NOMO-1 (cell line): ENCODE measurements at regions not wholly inside any gene's neighbourhood (a gene's known extent, or its start where the extent isn't known, plus 50 kb on each side); places are given as distances from the start of the nearest gene placed in this dataset.
"Not testable (repeated sequence)": the region's sequence is repeated elsewhere in the genome, so short reads cannot be mapped to it uniquely, and the experiment has no call there.

Experiments used
- DNase-seq, 2 experiments: peaks; one replicate each; lab custom pipeline; 2025; ENCODE audit not compliant: unreplicated experiment in 2 of 2; lab: John Stamatoyannopoulos, UW

DNA sequence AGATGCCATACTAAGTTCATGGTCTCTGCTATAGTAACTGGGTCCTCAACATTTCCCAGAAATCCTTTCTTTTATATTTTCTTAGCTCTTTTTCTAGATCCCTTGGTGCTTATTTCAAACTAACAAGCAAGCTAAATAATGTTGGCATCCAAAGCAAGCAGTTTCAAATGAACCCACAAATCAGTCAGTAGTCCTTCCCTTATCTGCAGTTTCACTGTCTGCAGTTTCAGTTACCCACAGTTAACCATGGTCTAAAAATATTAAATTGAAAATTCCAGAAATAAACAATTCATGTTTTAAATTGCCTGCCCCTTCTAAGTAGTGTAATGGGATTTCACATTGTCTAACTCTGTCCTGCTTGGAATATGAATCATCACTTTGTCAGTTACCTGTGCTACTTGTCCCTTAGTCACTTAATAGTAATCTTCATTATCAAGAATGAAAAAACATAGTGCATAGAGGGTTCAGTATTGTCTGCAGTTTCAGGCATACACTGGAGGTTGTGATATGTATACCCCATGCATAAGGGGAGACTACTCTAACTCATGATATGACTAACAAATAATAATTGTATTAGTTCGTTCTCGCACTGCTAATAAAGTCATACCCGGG lies 633.7 kb downstream of the MECOM start:
- DNase-seq = no peak

DNA sequence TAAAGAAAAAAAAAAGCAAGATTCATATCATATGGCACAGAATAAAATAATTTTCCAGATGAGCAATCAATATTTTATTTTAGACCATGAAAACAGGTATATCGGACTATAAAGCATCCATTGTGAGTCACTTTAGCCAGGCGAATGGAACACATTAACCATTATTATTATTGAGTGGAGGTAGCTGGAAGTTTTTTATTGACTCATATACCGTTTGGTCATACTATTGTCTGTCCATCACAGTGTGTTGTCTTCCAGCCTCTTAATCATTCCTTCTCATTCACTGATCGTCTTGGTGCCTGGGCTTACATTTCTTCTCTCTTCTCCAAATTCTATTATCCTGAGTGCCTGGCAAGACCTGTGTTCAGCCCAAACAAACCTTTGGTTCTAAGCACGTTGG lies 634.8 kb downstream of the MECOM start:
- no peak for DNase-seq

DNA sequence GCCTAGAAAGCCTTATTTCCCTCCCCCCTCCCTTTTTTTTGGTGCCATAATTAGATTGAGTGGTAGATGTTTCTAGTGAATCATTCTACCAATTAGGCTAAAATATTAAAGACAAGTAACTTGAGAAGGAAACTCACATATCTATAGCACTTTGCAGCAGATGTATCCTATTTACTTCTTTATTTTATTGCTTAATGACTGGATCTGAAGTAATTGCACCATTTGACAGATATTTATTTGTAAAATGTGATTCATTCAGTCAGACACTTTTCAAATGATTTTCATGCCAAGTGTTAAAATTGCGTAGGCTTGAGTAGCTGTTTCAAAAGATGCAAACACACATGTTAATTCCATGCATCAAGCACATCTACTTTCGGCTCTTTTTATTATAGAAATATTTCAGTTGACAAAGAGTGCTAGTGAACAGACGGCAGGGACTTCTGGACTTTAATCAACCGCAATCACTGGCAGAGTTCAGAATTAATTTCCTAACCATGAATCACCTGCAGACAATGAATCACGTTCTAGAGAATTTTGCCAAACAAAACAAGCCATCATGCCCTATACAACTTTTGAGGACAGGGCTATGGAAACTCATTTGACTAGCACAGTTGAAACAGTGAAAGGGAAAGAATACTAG lies 636.8 kb downstream of the MECOM start:
- no peak for DNase-seq

DNA sequence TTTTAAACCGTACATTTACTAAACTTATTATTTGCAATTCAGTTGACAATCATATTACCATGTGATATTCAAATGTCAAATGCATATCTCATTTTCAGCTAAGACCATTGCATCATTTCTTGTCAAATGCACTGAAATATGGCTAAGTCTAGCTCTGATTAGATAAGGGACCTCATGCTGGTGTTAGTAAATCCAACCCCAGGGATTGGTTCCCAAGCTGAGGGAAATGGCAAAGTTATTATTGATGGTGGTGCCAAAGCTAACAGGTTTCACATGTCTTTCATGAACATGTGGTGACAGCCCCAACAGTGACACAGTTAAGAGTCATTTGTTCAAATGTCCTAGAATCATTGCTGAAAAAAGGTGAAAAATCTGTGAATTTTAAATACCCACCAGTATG lies 641.1 kb downstream of the MECOM start:
- no peak for DNase-seq

DNA sequence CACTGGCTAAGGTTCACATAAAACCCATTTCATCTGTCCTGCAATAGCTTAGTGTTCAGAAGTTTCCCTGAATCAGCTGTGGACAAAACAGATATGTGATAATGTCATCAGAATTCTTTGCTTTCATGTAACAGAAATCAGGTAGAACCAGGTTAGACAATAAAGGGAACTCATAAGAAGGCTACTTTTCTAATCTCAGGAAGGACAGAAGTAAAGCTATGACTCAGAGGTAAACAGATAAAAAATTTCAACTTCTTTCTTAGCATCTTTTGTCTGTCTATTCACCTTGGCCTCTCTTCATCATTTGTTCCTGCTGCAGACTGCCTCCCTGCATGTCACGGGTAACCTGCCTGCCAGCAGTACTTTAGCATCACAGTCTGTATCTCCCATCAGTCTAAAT lies 643.1 kb downstream of the MECOM start:
- no peak for DNase-seq

DNA sequence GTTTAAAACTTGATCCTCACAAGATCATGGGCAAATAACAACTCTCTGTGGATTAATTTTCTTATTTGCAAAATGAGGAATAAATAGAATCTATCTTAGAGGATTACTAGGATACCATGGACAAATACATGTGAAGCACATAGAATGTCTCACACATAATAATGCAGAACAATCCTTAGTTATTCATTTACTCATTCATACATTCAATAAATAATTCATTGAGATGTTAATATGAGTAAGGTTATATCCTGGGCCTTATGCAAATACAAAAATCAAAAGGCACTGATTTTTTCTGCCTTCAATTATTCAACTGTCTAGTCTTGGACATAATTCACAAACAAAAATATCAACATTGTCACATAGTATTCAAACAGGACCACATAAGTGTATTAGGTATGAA lies 654.1 kb downstream of the MECOM start:
- DNase-seq = no peak

DNA sequence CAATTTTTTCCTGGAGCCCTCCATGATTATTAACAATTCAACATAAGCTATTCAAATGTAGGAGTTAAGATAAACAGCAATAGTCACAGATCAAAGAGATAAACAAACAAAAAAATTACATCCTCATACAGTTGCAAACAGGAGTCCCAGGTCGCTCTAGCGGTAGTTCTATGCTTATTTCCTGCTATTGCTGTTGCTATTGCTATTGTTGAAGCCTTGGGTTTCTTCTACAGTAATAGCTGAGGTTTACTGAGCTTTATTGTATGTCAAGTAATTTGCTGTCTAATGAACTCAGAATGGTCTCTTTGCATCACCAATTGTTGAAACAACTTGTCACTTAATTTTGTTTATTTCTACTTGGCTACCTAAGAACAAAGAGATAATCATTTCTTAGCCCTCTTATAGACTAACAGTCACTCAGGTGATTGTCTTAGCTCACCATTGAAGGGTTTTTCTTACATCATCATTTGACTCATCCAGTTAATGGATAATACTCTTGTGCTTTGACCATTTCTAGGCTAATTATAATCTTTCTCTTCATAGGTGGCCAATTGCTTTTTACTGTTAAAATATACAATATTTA lies 654.6 kb downstream of the MECOM start:
- no peak for DNase-seq

DNA sequence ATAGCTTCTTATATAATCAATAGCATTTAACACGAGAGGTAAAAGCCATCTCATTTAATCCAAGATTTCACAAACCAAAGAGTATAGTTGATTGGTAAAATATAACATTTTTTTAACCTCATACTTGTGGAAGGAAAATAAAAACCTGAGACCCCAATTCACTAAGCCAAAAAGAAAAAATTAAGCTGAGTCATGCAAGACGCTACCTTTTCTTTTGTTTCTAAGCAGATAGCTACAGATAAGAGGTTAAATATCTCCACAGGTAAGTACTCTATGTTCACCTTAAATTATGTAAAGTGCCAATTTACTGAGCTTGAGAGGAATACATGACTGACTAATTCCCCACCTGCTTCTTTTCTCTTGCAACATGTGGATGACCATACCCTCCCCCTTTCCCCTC lies 656.4 kb downstream of the MECOM start:
- no peak for DNase-seq

DNA sequence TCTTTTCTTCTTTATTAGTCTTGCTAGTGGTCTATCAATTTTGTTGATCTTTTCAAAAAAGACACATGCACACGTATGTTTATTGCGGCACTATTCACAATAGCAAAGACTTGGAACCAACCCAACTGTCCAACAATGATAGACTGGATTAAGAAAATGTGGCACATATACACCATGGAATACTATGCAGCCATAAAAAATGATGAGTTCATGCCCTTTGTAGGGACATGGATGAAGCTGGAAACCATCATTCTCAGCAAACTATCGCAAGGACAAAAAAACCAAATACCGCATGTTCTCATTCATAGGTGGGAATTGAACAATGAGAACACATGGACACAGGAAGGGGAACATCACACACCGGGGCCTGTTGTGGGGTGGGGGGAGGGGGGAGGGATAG lies 657.1 kb downstream of the MECOM start:
- not testable (repeated sequence) for DNase-seq

DNA sequence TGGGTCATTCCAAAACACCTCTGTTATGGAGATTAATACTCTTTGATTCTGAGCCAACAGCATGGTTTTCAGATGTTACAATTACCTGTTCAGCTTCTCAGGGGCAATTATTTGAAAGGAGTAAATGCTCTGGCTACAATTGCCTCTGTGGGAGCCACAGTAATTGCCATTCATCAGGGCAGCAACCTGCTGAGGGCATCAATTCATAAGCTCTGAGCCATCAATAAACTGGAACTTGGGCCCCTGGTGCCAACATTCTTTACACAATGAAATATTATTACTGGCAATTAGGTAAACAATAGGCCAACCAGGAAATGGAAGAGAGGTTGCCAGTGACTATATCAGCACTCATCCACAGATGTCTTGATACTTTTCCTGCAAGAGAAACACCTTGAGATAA lies 660.8 kb downstream of the MECOM start:
- no peak for DNase-seq

DNA sequence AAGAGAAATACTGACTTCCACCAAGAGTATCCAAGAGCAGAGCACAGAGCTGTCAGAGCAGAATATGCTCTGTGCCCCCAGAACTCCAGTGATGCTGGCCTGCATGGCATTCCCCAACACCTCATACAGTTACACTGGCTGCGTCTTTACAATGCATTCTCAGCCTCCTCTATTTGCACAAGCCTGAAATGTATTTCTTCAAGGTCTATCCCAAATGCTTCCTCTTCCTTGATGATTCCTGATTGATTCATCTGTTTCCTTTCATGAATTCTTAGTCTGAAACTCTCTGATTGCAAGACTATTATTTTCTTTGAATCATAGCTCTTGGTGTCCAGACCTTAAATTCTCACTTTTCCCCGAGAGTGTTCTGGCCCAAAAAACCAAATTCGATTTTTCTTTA lies 664.7 kb downstream of the MECOM start:
- DNase-seq = no peak

DNA sequence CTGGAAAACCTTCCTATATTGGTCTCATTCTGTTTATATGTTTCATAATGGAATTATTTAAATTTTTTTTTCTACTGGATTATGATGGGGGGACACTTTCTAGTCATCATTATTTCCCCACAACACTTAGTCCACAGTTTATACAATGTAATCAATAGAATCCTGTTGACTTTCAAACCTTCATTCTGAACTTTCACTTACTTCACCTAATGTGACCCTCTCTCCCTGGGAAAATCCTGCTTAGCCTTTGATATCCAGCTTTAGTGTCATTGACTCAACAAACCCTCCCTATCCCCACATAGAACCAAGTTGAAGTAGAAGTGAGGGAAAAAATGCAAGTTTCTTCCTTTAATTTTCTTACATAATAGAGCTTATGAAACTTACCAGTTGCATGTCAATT lies 666.0 kb downstream of the MECOM start:
- DNase-seq = no peak

DNA sequence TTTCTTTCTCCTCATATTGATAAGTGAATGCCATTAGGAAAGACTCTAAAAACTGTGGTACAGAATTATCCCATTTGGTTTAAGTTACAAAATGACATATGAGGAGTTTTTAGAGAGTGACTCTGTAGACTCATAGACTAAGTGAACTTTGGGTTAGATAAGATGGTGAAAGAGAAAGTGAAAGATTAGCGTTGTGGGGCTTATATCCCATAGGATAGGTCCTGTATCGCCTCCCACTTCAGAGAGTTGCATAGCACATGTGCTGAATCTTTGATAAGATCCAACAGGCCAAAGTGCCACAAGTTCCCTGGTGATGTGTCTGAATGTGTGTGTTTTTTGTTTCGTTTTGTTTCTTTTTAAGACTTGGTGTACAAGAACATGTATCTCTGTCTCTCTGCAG lies 666.9 kb downstream of the MECOM start:
- no peak for DNase-seq

DNA sequence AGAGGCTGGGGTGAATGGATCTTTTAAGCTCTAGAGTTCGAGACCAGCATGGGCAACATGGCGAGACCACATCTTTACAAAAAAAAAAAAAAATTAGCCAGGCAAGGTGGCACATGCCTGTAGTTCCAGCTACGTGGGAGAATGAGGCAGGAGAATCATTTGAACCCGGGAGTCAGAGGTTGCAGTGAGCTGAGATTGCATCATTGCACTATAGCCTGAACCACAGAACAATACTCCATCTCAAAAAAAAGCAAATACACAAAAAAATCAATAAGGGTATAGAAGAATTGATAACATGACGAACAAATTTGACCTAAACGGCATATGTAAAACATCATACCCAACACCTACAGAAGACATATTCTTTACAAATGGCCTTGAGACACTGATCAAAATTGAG lies 668.4 kb downstream of the MECOM start:
- DNase-seq = no peak

DNA sequence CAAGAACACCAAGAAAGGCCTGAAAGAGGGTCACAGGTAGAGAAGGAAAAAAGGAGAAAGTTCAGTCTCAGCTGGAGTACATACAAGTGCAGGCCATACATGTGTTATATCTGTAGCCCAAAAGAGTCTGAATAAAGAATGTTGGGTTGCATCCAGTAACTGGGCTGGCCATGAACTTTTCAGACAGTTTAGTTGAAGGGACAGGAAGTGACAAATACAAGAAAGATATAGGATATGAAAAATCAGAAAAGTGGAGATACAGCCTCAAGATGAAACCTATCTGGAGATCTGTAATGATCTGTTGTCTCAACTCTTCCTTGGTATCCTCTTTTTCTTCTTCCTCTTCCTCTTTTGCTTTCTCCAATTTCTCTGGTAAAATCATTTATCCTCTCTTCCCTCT lies 671.7 kb downstream of the MECOM start:
- no peak for DNase-seq

DNA sequence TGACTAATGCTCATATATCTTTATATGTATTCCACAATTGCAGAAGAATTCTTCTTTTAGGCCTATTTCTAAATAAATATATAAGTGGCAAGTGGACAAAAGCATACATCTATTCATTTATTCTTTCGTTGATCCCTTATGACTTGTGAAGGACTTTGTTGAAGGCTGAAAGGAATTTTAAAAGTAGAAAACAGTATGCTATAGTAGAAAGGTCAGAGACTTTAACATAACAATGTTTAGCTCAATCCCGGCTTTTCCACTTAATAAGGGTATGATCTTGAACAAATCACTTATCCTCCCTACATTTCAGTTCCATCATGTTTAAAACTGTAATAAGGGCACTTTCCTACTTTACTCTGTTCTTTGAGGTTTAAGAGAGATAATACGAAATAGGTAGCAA lies 672.9 kb downstream of the MECOM start:
- DNase-seq = no peak

DNA sequence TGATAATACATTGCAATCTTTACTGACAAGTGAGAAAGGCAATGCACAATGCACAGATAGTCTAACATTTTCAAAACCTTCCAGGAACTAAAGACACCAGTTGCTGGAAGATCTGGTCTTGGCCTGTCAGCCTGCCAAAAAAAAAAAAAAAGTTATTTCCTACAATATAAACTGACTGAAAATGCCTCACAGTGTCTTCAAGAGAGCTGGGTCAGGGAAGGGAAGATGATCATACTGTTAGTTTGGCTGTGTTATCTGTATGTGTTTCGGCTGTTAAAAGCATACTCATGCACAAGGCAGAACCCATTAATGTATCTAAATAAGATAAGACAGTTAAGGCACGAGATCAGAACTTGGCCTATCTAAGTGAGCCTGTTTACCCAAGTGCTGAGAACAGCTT lies 673.4 kb downstream of the MECOM start:
- DNase-seq = no peak

DNA sequence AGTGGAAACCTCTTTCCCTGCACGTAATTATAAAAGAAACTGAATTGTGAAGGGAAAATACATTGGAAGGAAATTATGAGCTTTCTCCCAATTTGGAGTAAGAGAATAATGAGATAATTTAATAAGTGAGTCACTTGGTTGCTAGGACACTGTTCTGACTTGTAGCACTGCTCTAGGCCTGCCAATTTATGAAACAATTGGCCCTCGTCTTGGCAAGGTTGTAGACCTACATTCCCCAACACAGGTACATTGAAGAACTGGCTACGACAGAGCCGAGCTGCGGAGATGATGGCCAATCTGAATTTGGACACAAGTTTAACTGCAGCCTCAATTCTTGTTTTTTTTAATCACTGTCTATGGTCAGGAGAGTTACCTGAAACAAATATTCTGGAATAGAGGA lies 674.1 kb downstream of the MECOM start:
- no peak for DNase-seq

DNA sequence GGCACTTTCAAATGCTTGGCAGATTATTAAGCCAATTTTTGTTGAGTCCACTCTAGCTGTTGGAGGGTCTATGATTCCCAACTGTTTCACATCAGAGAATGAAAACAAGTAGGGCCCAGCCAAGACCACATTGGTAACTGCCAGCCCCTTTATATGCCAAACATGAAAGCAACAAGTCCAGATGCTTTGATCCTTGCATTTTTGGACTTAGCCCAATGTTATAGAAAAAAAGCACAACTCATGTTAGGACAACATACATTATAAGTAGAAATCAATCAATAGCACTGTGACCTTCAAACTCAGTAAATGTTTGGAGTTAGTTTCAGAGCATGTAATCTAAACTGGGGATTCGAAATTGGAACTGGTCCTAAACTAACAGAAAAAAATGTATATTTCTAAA lies 674.7 kb downstream of the MECOM start:
- DNase-seq = no peak

DNA sequence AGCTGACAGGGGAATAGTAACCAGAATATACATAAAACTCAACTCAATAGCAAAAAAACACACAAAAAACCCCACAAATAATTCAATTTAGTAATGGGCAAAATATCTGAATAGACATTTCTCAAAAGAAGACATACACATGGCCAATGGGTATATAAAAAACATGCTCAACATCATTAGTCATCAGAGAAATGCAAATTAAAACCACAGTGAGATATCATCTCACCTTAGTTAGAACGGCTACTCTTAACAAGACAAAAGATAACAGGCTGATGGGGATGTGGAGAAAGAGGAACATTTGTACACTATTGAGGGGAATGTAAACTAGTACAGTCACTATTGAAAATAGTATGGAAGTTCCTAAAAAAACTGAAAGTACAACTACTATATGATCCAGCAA lies 678.6 kb downstream of the MECOM start:
- no peak for DNase-seq

DNA sequence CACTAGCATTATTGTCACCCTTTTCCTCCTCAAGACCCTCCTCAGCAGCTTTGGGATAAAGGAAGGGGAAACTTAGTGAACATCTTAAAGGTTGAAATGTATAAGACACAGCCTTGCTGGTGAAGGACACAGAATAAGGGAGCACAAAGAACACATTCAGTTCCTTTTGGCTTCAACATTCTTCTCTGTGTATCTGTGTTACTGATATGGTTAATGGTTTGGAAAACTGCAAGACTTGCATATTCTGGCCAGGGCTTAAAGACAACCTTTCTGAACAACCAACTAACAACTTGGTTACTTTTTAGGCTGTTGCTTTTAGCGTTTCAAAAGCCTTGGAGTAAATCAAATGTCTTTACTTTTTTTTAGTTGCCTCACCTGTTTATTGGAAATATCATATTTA lies 680.5 kb downstream of the MECOM start:
- no peak for DNase-seq

DNA sequence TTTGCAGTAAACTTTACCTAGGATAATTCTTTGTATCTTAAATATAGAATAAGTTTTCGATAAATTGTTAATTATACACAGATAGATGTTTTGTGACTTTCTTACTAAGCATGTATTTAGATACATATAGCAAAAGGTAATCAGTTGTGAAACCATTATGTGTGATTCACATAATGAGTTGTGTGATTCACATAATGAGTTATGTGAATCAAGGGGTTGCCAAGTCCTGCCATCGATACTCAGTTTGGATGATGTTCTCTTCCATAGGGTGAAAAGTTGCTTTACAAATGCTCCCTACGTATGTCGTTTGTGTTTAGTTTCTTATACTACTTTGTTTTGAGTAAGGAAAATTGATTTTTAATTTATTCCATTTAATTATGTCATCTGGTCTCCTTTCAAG lies 682.1 kb downstream of the MECOM start:
- no peak for DNase-seq
